ENCODE measurements at regions not wholly inside any gene's neighbourhood (a gene's known extent, or its start where the extent isn't known, plus 50 kb on each side); places are given as distances from the start of the nearest gene placed in this dataset.
"Not testable (repeated sequence)": the region's sequence is repeated elsewhere in the genome, so short reads cannot be mapped to it uniquely, and the experiment has no call there.

DNA sequence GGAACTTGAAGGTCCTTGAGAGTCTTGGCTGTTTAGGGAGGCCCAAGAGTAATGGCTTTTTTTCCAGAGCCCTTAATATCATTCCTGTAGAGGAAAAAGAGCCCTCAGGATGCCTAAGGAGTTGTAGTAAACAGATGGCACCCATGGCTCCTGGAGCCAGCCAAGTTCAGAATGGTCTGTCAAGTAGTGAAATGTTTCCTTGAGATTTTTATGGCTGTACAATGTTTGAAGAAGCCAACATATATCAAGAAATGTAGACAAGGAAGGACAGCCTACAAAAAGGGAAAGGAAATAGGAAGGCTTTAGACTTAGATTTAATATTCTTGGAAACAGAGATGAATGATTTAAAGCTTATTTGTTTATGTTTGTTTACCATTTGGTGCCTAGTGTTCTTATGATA lies 334.8 kb downstream of the SATB1 start:
- Histone ChIP-seq H3K4me3 (no peak overlapping the region), H3K9me3 (ENCODE audit: low read depth) (no peaks in the 10 kb centered on the region), H3K27me3 (no peaks in the 10 kb centered on the region), H3K27ac (no peak overlapping the region), H3K4me1 (ENCODE audit: low read depth) (peaks cover 29% of the 10 kb centered on the region), H3K36me3 (no peaks in the 10 kb centered on the region)
- DNase-seq (ENCODE audit: low read depth in 1 of 2, low spot score in 1 of 2) = no peak
- no peak for TF ChIP-seq CTCF (IDR thresholded peaks at IDR 0.05; ENCODE audit: low read depth, low read length)

DNA sequence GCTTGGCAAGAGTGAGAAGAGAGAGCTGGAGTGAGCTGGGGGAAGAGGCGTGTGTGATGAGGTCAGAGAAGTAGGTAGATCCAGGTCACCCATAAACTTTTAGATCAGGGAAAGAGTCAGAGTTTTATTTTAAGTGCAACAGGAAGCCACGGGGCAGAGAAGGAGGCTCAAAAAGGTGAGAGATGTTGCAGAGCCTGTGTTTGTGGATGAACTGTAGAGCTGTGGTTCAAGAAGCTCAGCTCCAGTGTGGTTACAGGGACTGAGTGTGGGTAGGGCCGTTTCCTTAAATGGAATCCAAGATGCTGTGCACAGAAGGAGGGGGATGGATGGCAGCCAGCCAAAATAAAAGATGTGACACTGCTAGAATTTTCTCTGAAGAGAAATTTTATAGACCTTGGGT lies 337.2 kb downstream of the SATB1 start:
- Histone ChIP-seq H3K9me3 (ENCODE audit: low read depth) (no peaks in the 10 kb centered on the region), H3K27me3 (no peaks in the 10 kb centered on the region), H3K36me3 (no peaks in the 10 kb centered on the region), H3K4me3 (no peak overlapping the region), H3K27ac (no peak overlapping the region), H3K4me1 (ENCODE audit: low read depth) (peaks cover 31% of the 10 kb centered on the region)
- no peak for TF ChIP-seq CTCF (IDR thresholded peaks at IDR 0.05; ENCODE audit: low read depth, low read length)
- DNase-seq (ENCODE audit: low read depth in 1 of 2, low spot score in 1 of 2) = no peak

DNA sequence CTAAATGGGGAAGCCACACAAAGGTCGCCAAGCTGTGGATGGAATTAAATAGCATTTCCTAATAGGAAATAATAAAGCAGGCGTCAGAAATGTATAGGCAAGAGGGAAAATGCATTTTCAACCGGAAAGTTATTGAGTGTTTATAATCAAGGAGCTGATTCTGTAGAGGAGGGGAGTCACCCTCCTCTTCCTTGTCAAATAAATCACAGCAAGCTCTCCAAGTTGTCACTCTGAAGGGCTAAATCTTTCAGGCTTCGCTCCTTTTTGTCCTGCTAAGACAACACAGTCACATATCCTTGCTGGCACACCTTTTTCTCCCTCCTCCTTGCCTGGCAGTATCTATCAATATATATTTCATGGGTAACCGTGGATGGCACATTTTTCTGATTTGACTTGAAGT lies 338.4 kb downstream of the SATB1 start:
- H3K9me3 ChIP-seq (ENCODE audit: low read depth) = no peaks in the 10 kb centered on the region
- no peak overlapping the region for H3K4me3 ChIP-seq
- no peaks in the 10 kb centered on the region for H3K36me3 ChIP-seq
- no peak for TF ChIP-seq CTCF (IDR thresholded peaks at IDR 0.05; ENCODE audit: low read depth, low read length)
- no peak overlapping the region for H3K27ac ChIP-seq
- no peak for DNase-seq (ENCODE audit: low read depth in 1 of 2, low spot score in 1 of 2)
- no peaks in the 10 kb centered on the region for H3K27me3 ChIP-seq
- H3K4me1 ChIP-seq (ENCODE audit: low read depth) = peaks cover 31% of the 10 kb centered on the region

GRCh38 chr3:18086078-18086477 lies 339.1 kb downstream of the SATB1 start:
- Histone ChIP-seq H3K27ac (no peak overlapping the region), H3K9me3 (ENCODE audit: low read depth) (no peaks in the 10 kb centered on the region), H3K36me3 (no peaks in the 10 kb centered on the region), H3K4me1 (ENCODE audit: low read depth) (peaks cover 31% of the 10 kb centered on the region), H3K4me3 (no peak overlapping the region), H3K27me3 (no peaks in the 10 kb centered on the region)
- DNase-seq (ENCODE audit: low read depth in 1 of 2, low spot score in 1 of 2) = no peak
- no peak for TF ChIP-seq CTCF (IDR thresholded peaks at IDR 0.05; ENCODE audit: low read depth, low read length)

GRCh38 chr3:18085429-18085828 lies 339.7 kb downstream of the SATB1 start:
- Histone ChIP-seq H3K9me3 (ENCODE audit: low read depth) (no peaks in the 10 kb centered on the region), H3K27me3 (no peaks in the 10 kb centered on the region), H3K27ac (no peak overlapping the region), H3K4me3 (no peak overlapping the region), H3K36me3 (no peaks in the 10 kb centered on the region), H3K4me1 (ENCODE audit: low read depth) (peaks cover 36% of the 10 kb centered on the region)
- DNase-seq (ENCODE audit: low read depth in 1 of 2, low spot score in 1 of 2) = no peak
- TF ChIP-seq CTCF (IDR thresholded peaks at IDR 0.05; ENCODE audit: low read depth, low read length) = no peak

DNA sequence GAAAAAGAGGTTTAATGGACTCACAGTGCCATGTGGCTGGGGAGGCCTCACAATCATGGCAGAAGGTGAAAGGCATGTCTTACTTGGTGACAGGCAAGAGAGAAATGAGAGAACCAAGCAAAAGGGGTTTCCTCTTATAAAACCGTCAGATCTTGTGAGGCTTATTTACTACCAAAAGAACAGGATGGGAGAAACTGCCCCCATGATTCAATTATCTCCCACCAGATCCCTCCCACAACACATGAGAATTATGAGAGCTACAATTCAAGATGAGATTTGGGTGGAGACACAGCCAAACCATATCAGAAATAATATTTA lies 340.8 kb upstream of the TBC1D5 start:
- H3K4me3 ChIP-seq; H3K9me3 ChIP-seq (ENCODE audit: low read depth); H3K27ac ChIP-seq; H3K36me3 ChIP-seq; H3K27me3 ChIP-seq; DNase-seq (ENCODE audit: low read depth in 1 of 2, low spot score in 1 of 2): not testable (repeated sequence)
- H3K4me1 ChIP-seq (ENCODE audit: low read depth) = peaks cover 51% of the 10 kb centered on the region

Data from cardiac muscle cell (in vitro differentiated cells and primary cell).